Left forelimb (tissue), 1 donor: ENCODE measurements at regions not wholly inside any gene's neighbourhood (a gene's known extent, or its start where the extent isn't known, plus 50 kb on each side); places are given as distances from the start of the nearest gene placed in this dataset.

Source experiments
- DNase-seq: peaks from one replicate; pipeline ENCODE4 v3.0.0-alpha.2; 2018; ENCODE audit warnings: low spot score

GRCh38 chr16:62240722-62241121, 204.5 kb upstream of the CDH8 start:
- DNase-seq = no peak

GRCh38 chr16:62225675-62226074, 189.4 kb upstream of the CDH8 start:
- DNase-seq = no peak

GRCh38 chr16:62224646-62225209, 188.5 kb upstream of the CDH8 start:
- no peak for DNase-seq

GRCh38 chr16:62216837-62217236, 180.6 kb upstream of the CDH8 start:
- no peak for DNase-seq

GRCh38 chr16:62213763-62214162, 177.5 kb upstream of the CDH8 start:
- no peak for DNase-seq

- DNase-seq = no peak
These were observed 172.7 kb upstream of the CDH8 start for GRCh38 chr16:62208934-62209333.

- no peak for DNase-seq
These were observed 169.2 kb upstream of the CDH8 start for GRCh38 chr16:62205459-62205858.

- no peak for DNase-seq
These were observed 165.7 kb upstream of the CDH8 start for GRCh38 chr16:62201911-62202310.

- DNase-seq = no peak
These were observed 158.6 kb upstream of the CDH8 start for GRCh38 chr16:62194828-62195227.

GRCh38 chr16:62190426-62190825, 154.2 kb upstream of the CDH8 start:
- no peak for DNase-seq

GRCh38 chr16:62177351-62178203, 141.3 kb upstream of the CDH8 start:
- no peak for DNase-seq

- no peak for DNase-seq
These were observed 134.4 kb upstream of the CDH8 start for GRCh38 chr16:62170642-62171041.

GRCh38 chr16:62167551-62167950, 131.3 kb upstream of the CDH8 start:
- no peak for DNase-seq

- DNase-seq = no peak
These were observed 121.3 kb upstream of the CDH8 start for GRCh38 chr16:62157544-62157943.

GRCh38 chr16:62156971-62157370, 120.7 kb upstream of the CDH8 start:
- DNase-seq = no peak

- DNase-seq = no peak
These were observed 113.4 kb upstream of the CDH8 start for GRCh38 chr16:62149631-62150030.

- no peak for DNase-seq
These were observed 101.8 kb upstream of the CDH8 start for GRCh38 chr16:62137996-62138395.

- no peak for DNase-seq
These were observed 99.7 kb upstream of the CDH8 start for GRCh38 chr16:62135911-62136310.

- DNase-seq = no peak
These were observed 99.2 kb upstream of the CDH8 start for GRCh38 chr16:62135446-62135845.

- no peak for DNase-seq
These were observed 93.9 kb upstream of the CDH8 start for GRCh38 chr16:62130101-62130500.

GRCh38 chr16:62105244-62105643, 69.0 kb upstream of the CDH8 start:
- DNase-seq = no peak

GRCh38 chr16:62102588-62102987, 66.3 kb upstream of the CDH8 start:
- DNase-seq = no peak

GRCh38 chr16:62100651-62101050, 64.4 kb upstream of the CDH8 start:
- no peak for DNase-seq

GRCh38 chr16:62089715-62090114, 53.5 kb upstream of the CDH8 start:
- no peak for DNase-seq
